HEK293T (cell line): ENCODE measurements at regions not wholly inside any gene's neighbourhood (a gene's known extent, or its start where the extent isn't known, plus 50 kb on each side); places are given as distances from the start of the nearest gene placed in this dataset.

Experiments used
- CTCF ChIA-PET: fragments of 350-600 bp; formaldehyde crosslinking; extraction: SDS; loops from one replicate; lab custom pipeline; 2021; ENCODE audit warnings: antibody characterized with exemption, inconsistent platforms; lab: Yijun Ruan, JAX
- POLR2A ChIA-PET: fragments of 350-600 bp; formaldehyde crosslinking; extraction: SDS; loops from one replicate; lab custom pipeline; 2020; ENCODE audit warnings: antibody characterized with exemption, inconsistent platforms; lab: Yijun Ruan, JAX
- DNase-seq: peaks from one replicate; pipeline ENCODE4 v3.0.0; 2012; ENCODE audit warnings: mixed read lengths; ENCODE audit errors: extremely low spot score
- ARNT ChIP-seq: fragments of 450-650 bp; IDR thresholded peaks from 2 replicates; pipeline ENCODE4 v1.6.1; 2017; ENCODE audit warnings: mild to moderate bottlenecking
- BHLHE40 ChIP-seq: fragments of 450-650 bp; IDR thresholded peaks from 2 replicates; pipeline ENCODE4 v1.6.1; 2016; ENCODE audit warnings: mild to moderate bottlenecking, moderate library complexity, borderline replicate concordance
- CTBP1 ChIP-seq: fragments of 450-650 bp; IDR thresholded peaks from 2 replicates; pipeline ENCODE4 v1.6.1; 2016; ENCODE audit warnings: borderline replicate concordance
- ELF4 ChIP-seq: fragments of 450-650 bp; IDR thresholded peaks from 2 replicates; pipeline ENCODE4 v1.6.1; 2017; ENCODE audit warnings: antibody characterized with exemption
- FOXA1 ChIP-seq: fragments of 450-650 bp; IDR thresholded peaks from 2 replicates; pipeline ENCODE4 v1.6.1; 2016; ENCODE audit warnings: mild to moderate bottlenecking
- FOXK2 ChIP-seq: fragments of 450-650 bp; IDR thresholded peaks from 2 replicates; pipeline ENCODE4 v1.6.1; 2016; ENCODE audit warnings: mild to moderate bottlenecking
- FOXM1 ChIP-seq: fragments of 450-650 bp; IDR thresholded peaks from 2 replicates; pipeline ENCODE4 v1.6.1; 2017; ENCODE audit warnings: mild to moderate bottlenecking, borderline replicate concordance
- HDGF ChIP-seq: fragments of 450-650 bp; IDR thresholded peaks from 2 replicates; pipeline ENCODE4 v1.6.1; 2017; ENCODE audit warnings: antibody characterized with exemption, borderline replicate concordance
- L3MBTL2 ChIP-seq: fragments of 450-650 bp; conservative IDR thresholded peaks from 2 replicates; pipeline ENCODE4 v1.6.1; 2016; ENCODE audit warnings: mild to moderate bottlenecking
- LEF1 ChIP-seq: fragments of 450-650 bp; IDR thresholded peaks from 2 replicates; pipeline ENCODE4 v1.6.1; 2017; ENCODE audit warnings: mild to moderate bottlenecking, borderline replicate concordance
- NFRKB ChIP-seq: fragments of 450-650 bp; IDR thresholded peaks from 2 replicates; pipeline ENCODE4 v1.6.1; 2016; ENCODE audit warnings: mild to moderate bottlenecking, moderate library complexity
- PKNOX1 ChIP-seq: fragments of 450-650 bp; IDR thresholded peaks from 2 replicates; pipeline ENCODE4 v1.6.1; 2016
- SP1 ChIP-seq: fragments of 450-650 bp; IDR thresholded peaks from 2 replicates; pipeline ENCODE4 v1.6.1; 2017
- SUZ12 ChIP-seq: fragments of 450-650 bp; IDR thresholded peaks from 2 replicates; pipeline ENCODE4 v1.6.1; 2016; ENCODE audit warnings: mild to moderate bottlenecking
- TARDBP ChIP-seq: fragments of 450-650 bp; IDR thresholded peaks from 2 replicates; pipeline ENCODE4 v1.6.1; 2016
- ZNF384 ChIP-seq: fragments of 450-650 bp; IDR thresholded peaks from 2 replicates; pipeline ENCODE4 v1.6.1; 2016

DNA sequence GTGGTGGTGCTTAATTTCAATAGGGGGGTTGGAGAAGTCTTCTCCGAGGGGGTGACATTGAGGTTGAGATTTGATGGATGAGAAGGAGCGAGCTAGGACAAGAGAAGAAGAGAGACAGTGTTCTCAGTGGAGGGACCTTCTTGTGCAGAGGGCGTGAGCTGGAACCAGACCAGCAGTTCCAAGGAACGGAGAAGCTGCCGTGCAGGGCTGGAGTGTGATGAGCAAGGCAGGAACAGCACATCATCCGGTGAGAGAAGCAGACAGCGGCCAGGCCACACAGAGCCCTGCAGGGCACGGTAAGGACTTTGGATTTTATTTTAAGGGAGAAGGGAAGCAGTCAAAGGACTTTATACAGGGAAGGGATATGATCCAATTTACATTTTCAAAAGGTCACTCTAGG is 206.9 kb downstream of the MELK start:
- ChIA-PET POLR2A (no interaction called here), CTCF (interaction anchor here (0.6 kb wide), 1 partner anchor 18 kb away, joined by 3 read pairs; no protein-coding TSS in a partner anchor)
- no peak for DNase-seq
- TF ChIP-seq SP1 (no peak), L3MBTL2 (no peak), CTBP1 (no peak), TARDBP (no peak), ELF4 (no peak), PKNOX1 (no peak), ARNT (no peak), SUZ12 (no peak), BHLHE40 (no peak), NFRKB (no peak), LEF1 (no peak), HDGF (no peak), FOXA1 (no peak), ZNF384 (no peak), FOXK2 (no peak), FOXM1 (no peak)

GRCh38 chr9:36780186-36780585 is 207.5 kb downstream of the MELK start:
- CTCF ChIA-PET, result no interaction called here
- POLR2A ChIA-PET, result no interaction called here
- no peak for DNase-seq

GRCh38 chr9:36781533-36781932 is 208.8 kb downstream of the MELK start:
- ChIA-PET POLR2A (no interaction called here), CTCF (no interaction called here)
- no peak for TF ChIP-seq FOXA1
- no peak for TF ChIP-seq ELF4
- TF ChIP-seq BHLHE40, result no peak
- no peak for TF ChIP-seq SUZ12
- no peak for TF ChIP-seq FOXM1
- TF ChIP-seq FOXK2, result no peak
- no peak for TF ChIP-seq HDGF
- TF ChIP-seq NFRKB, result no peak
- TF ChIP-seq SP1, result no peak
- TF ChIP-seq PKNOX1, result no peak
- TF ChIP-seq ZNF384, result no peak
- no peak for TF ChIP-seq CTBP1
- TF ChIP-seq LEF1, result no peak
- TF ChIP-seq L3MBTL2, result no peak
- TF ChIP-seq ARNT, result no peak
- TF ChIP-seq TARDBP, result no peak
- DNase-seq, result no peak

More at GRCh38 chr9:36780186-36780585, 207.5 kb downstream of the MELK start:
- TF ChIP-seq FOXA1 (no peak), PKNOX1 (no peak), FOXK2 (no peak), ZNF384 (no peak), HDGF (no peak), ARNT (no peak), CTBP1 (no peak)
